HCT116 (cell line): ENCODE measurements at regions not wholly inside any gene's neighbourhood (a gene's known extent, or its start where the extent isn't known, plus 50 kb on each side); places are given as distances from the start of the nearest gene placed in this dataset.

Experiments used
- ATAC-seq: fragments of 200-7000 bp; cut with Tn5 transposase; 2 replicates; pipeline ENCODE4 v1.9.1; 2020; ENCODE audit warnings: mild to moderate bottlenecking, moderate library complexity
- BruUV-seq: library from RNA; stranded (reverse); fragments of 400-500 nt; replicated peaks from 2 replicates; lab custom pipeline; 2021; lab: Mats Ljungman, UMichigan
- CTCF ChIA-PET: fragments of 300-600 bp; sonication (Branson Sonifier 250); formaldehyde crosslinking; loops from one replicate; lab custom pipeline; 2021; ENCODE audit warnings: antibody characterized with exemption; lab: Charles Lee
- POLR2A ChIA-PET: fragments of 300-600, 350-600 bp; sonication (Branson Sonifier 250); formaldehyde crosslinking; loops from one replicate; lab custom pipeline; 2021; ENCODE audit warnings: antibody characterized with exemption; lab: Charles Lee
- RAD21 ChIA-PET, 2 experiments: fragments of 300-600 bp; sonication (Branson Sonifier 250); formaldehyde crosslinking; loops; one replicate each; lab custom pipeline; 2023; ENCODE audit warnings: low total read pairs in 2 of 2; ENCODE audit not compliant: uncharacterized antibody in 2 of 2, unreplicated experiment in 2 of 2, low non-redundant PET in 1 of 2; lab: Charles Lee
- DNase-seq: peaks from one replicate; pipeline ENCODE4 v3.0.0-alpha.2; 2010; ENCODE audit warnings: low read depth, low spot score
- H2AFZ ChIP-seq: fragments of 200-600 bp; shearing (Covaris generic), sonication (generic); 2 replicates; pipeline ENCODE4 v1.6.1; 2017; ENCODE audit warnings: low read depth, mixed run types, mixed read lengths, antibody characterized with exemption, low read length; ENCODE audit not compliant: poor library complexity, severe bottlenecking
- H3K27ac ChIP-seq: 2 replicates; pipeline ENCODE4 v1.5.1; 2012; ENCODE audit warnings: low read depth, low read length
- H3K27me3 ChIP-seq: fragments of 200-600 bp; sonication (generic); 2 replicates; pipeline ENCODE4 v1.6.1; 2016; ENCODE audit warnings: mixed run types, low read length, mixed read lengths; ENCODE audit not compliant: insufficient read depth
- H3K36me3 ChIP-seq, 2 experiments: fragments of 200-500 bp in 1 of 2; fragments of 200-600 bp in 1 of 2; sonication (Bioruptor generic) in 1 of 2; sonication (generic) in 1 of 2; 2 replicates each; pipeline versions ENCODE4 v1.5.1 to v1.6.1; 2014 to 2016; ENCODE audit warnings: low read length in 2 of 2, inconsistent platforms in 1 of 2, mixed read lengths in 1 of 2, mixed run types in 1 of 2; ENCODE audit not compliant: insufficient read depth in 2 of 2, control insufficient read depth in 1 of 2
- H3K4me1 ChIP-seq, 2 experiments: fragments of 200-600 bp in 1 of 2; sonication (generic) in 1 of 2; 2 replicates each; pipeline versions ENCODE4 v1.5.1 to v1.6.1; 2012 to 2017; ENCODE audit warnings: low read length in 2 of 2, inconsistent platforms in 1 of 2, mild to moderate bottlenecking in 1 of 2, mixed read lengths in 1 of 2, mixed run types in 1 of 2, moderate library complexity in 1 of 2; ENCODE audit not compliant: insufficient read depth in 2 of 2, control insufficient read depth in 1 of 2
- H3K4me2 ChIP-seq: fragments of 200-600 bp; sonication (generic); 2 replicates; pipeline ENCODE4 v1.6.1; 2017; ENCODE audit warnings: mixed run types, low read length, mixed read lengths
- H3K4me3 ChIP-seq, 2 experiments: fragments of 200-600 bp in 1 of 2; sonication (generic) in 1 of 2; replicated peaks in 1 of 2; 2 replicates each; pipeline ENCODE4 v1.5.1; 2011 to 2016; ENCODE audit warnings: low read length in 2 of 2, control low read depth in 1 of 2, low read depth in 1 of 2, mild to moderate bottlenecking in 1 of 2, mixed read lengths in 1 of 2, mixed run types in 1 of 2
- H3K79me2 ChIP-seq: fragments of 200-600 bp; sonication (generic); 2 replicates; pipeline ENCODE4 v1.6.1; 2017; ENCODE audit warnings: mild to moderate bottlenecking, mixed run types, low read length, moderate library complexity, mixed read lengths; ENCODE audit not compliant: insufficient read depth
- H3K9ac ChIP-seq: fragments of 200-600 bp; sonication (generic); 2 replicates; pipeline ENCODE4 v1.6.1; 2016; ENCODE audit warnings: low read length, mixed read lengths
- H3K9me2 ChIP-seq: fragments of 200-600 bp; sonication (generic), shearing (Covaris generic); 2 replicates; pipeline ENCODE4 v1.6.1; 2017; ENCODE audit warnings: mixed run types, mild to moderate bottlenecking, moderate library complexity; ENCODE audit not compliant: insufficient read depth
- H3K9me3 ChIP-seq, 2 experiments: fragments of 200-500 bp in 1 of 2; fragments of 200-600 bp in 1 of 2; sonication (Bioruptor generic) in 1 of 2; sonication (generic) in 1 of 2; 2 replicates each; pipeline ENCODE4 v1.6.1; 2014 to 2017; ENCODE audit warnings: low read length in 2 of 2, mixed read lengths in 2 of 2, inconsistent platforms in 1 of 2, low read depth in 1 of 2, mild to moderate bottlenecking in 1 of 2, mixed run types in 1 of 2, moderate library complexity in 1 of 2; ENCODE audit not compliant: control insufficient read depth in 1 of 2, insufficient read depth in 1 of 2
- H4K20me1 ChIP-seq: fragments of 200-600 bp; sonication (generic), shearing (Covaris generic); 2 replicates; pipeline ENCODE4 v1.6.1; 2017; ENCODE audit warnings: mixed run types, mild to moderate bottlenecking, moderate library complexity; ENCODE audit not compliant: insufficient read depth
- CBX3 ChIP-seq: IDR thresholded peaks from 2 replicates; pipeline ENCODE4 v1.6.1; 2012; ENCODE audit warnings: low read depth
- CEBPB ChIP-seq: IDR thresholded peaks from 2 replicates; pipeline ENCODE4 v1.6.1; 2012; ENCODE audit warnings: low read depth
- EZH2 ChIP-seq: fragments of 200-600 bp; sonication (generic); IDR thresholded peaks from 2 replicates; pipeline ENCODE4 v1.6.1; 2017; ENCODE audit warnings: antibody characterized with exemption, mixed run types
- FOSL1 ChIP-seq: IDR thresholded peaks from 2 replicates; pipeline ENCODE4 v1.6.1; 2012; ENCODE audit warnings: low read depth
- POLR2AphosphoS5 ChIP-seq: IDR thresholded peaks from 2 replicates; pipeline ENCODE4 v1.6.1; 2011; ENCODE audit warnings: mild to moderate bottlenecking, low read depth, low read length, moderate library complexity
- SIN3A ChIP-seq: IDR thresholded peaks from 2 replicates; pipeline ENCODE4 v1.6.1; 2012; ENCODE audit warnings: low read depth
- SP1 ChIP-seq: IDR thresholded peaks from 2 replicates; pipeline ENCODE4 v1.6.1; 2012; ENCODE audit warnings: low read depth
- SRF ChIP-seq: IDR thresholded peaks from 2 replicates; pipeline ENCODE4 v1.6.1; 2012; ENCODE audit warnings: low read depth
- TCF7L2 ChIP-seq: IDR thresholded peaks from 2 replicates; pipeline ENCODE4 v1.7.0; 2011; ENCODE audit warnings: borderline replicate concordance, inconsistent platforms; ENCODE audit not compliant: insufficient read depth, insufficient read length; ENCODE audit errors: extremely low read depth
- ZFX ChIP-seq: fragments of 450-650 bp; IDR thresholded peaks from 2 replicates; pipeline ENCODE4 v1.6.1; 2017
- intact Hi-C: fragments of 100-400 bp; cut with micrococcal nuclease; formaldehyde crosslinking; loops from 2 replicates; pipeline ENCODE4 v1.10.0; 2022
- TF ChIP-seq, protein P1 (sequence below), 3 experiments: fragments of 200-600 bp in 1 of 3; sonication (generic) in 1 of 3; IDR thresholded peaks in 2 of 3; conservative IDR thresholded peaks in 1 of 3; 2 replicates each; pipeline ENCODE4 v1.5.1; 2012 to 2017; ENCODE audit warnings: low read depth in 2 of 3, low read length in 2 of 3, antibody characterized with exemption in 1 of 3, borderline replicate concordance in 1 of 3, control low read depth in 1 of 3, mild to moderate bottlenecking in 1 of 3, mixed read lengths in 1 of 3, mixed run types in 1 of 3, moderate library complexity in 1 of 3; ENCODE audit not compliant: insufficient read depth in 1 of 3
- TF ChIP-seq, protein P2 (sequence below): IDR thresholded peaks from 2 replicates; pipeline ENCODE4 v1.6.1; 2011; ENCODE audit warnings: mild to moderate bottlenecking, low read length, moderate library complexity; ENCODE audit not compliant: insufficient replicate concordance; ENCODE audit errors: extremely low read depth

DNA sequence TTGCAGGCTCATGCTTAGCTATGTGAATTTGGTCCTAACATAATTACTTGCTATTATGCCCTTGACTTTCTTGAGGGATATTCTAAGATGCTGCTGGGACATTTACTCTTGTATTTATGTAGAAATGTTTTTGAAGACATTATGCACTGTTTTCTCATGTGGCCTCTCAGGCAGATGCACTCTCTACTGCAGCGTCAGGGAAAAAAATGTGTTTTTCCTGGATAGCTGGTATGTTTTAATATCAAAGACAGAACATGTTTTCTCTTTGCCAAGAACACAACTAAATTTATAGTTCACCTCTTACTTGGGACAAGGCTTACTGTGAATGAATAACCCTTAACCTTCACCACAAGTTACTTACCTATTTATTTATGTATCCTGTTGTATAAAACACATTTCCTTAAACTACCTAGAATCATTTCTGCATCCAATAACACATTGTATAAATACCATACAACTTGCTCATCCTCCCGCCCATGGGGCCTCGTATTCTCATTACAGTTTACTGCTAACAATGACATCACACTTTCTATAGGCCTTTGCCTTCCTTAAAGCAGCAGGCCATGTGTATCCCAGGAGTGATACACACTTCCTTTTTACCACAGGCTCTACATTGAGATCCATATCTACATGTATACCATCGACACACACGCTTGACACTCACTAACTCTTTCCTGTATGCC, 178.7 kb downstream of the SLIT2 start:
- Histone ChIP-seq H3K27me3 (0 out of 2 replicates have a peak, but pooled peaks cover 10% of the 10 kb centered on the region), H2AFZ (no peak overlapping the region), H3K9ac (no peak overlapping the region), H3K4me2 (no peak overlapping the region), H3K79me2 (no peaks in the 10 kb centered on the region), H3K4me1 (no peaks in the 10 kb centered on the region), H3K9me2 (no peaks in the 10 kb centered on the region), H3K27ac (no peak overlapping the region), H4K20me1 (no peaks in the 10 kb centered on the region)
- POLR2A ChIA-PET = no interaction called here
- BruUV-seq = no TSS peak
- RAD21 ChIA-PET = no interaction called here
- ATAC-seq = no peak
- CTCF ChIA-PET = no interaction called here
- TF ChIP-seq, protein P1, sequence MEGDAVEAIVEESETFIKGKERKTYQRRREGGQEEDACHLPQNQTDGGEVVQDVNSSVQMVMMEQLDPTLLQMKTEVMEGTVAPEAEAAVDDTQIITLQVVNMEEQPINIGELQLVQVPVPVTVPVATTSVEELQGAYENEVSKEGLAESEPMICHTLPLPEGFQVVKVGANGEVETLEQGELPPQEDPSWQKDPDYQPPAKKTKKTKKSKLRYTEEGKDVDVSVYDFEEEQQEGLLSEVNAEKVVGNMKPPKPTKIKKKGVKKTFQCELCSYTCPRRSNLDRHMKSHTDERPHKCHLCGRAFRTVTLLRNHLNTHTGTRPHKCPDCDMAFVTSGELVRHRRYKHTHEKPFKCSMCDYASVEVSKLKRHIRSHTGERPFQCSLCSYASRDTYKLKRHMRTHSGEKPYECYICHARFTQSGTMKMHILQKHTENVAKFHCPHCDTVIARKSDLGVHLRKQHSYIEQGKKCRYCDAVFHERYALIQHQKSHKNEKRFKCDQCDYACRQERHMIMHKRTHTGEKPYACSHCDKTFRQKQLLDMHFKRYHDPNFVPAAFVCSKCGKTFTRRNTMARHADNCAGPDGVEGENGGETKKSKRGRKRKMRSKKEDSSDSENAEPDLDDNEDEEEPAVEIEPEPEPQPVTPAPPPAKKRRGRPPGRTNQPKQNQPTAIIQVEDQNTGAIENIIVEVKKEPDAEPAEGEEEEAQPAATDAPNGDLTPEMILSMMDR (IDR thresholded peaks at IDR 0.05 in 2 of 3, conservative IDR thresholded peaks at IDR 0.05 in 1 of 3; ENCODE audit: borderline replicate concordance in 1 of 3, insufficient read depth in 1 of 3, low read depth in 2 of 3, low read length in 2 of 3) = no peak
- no peak for TF ChIP-seq ZFX
- TF ChIP-seq CEBPB = no peak
- TF ChIP-seq, all 23 proteins: peak for 0
- H3K36me3 ChIP-seq = no peaks in the 10 kb centered on the region
- intact Hi-C loops = no loop called here
- H3K4me3 ChIP-seq = no peak overlapping the region
- DNase-seq = no peak
- H3K9me3 ChIP-seq = no peaks in the 10 kb centered on the region

- ATAC-seq (no peak), DNase-seq (no peak)
- ChIA-PET POLR2A (no interaction called here), RAD21 (no interaction called here), CTCF (no interaction called here)
- Histone ChIP-seq H4K20me1 (no peaks in the 10 kb centered on the region), H3K9me3 (no peaks in the 10 kb centered on the region), H3K4me3 (no peak overlapping the region), H3K9ac (no peak overlapping the region), H3K36me3 (no peaks in the 10 kb centered on the region), H2AFZ (no peak overlapping the region), H3K9me2 (no peaks in the 10 kb centered on the region), H3K79me2 (no peaks in the 10 kb centered on the region), H3K27me3 (0 out of 2 replicates have a peak, but pooled peaks cover 4% of the 10 kb centered on the region), H3K27ac (no peak overlapping the region), H3K4me2 (no peak overlapping the region), H3K4me1 (no peaks in the 10 kb centered on the region)
- intact Hi-C loops = no loop called here
- BruUV-seq = no TSS peak
- TF ChIP-seq TCF7L2 (no peak), ZFX (no peak), POLR2AphosphoS5 (no peak), FOSL1 (no peak), SIN3A (no peak), CBX3 (no peak), SRF (no peak), EZH2 (no peak), SP1 (no peak)
- TF ChIP-seq, protein P1 (IDR thresholded peaks at IDR 0.05 in 2 of 3, conservative IDR thresholded peaks at IDR 0.05 in 1 of 3; ENCODE audit: borderline replicate concordance in 1 of 3, insufficient read depth in 1 of 3, low read depth in 2 of 3, low read length in 2 of 3) = no peak
- TF ChIP-seq, protein P2, sequence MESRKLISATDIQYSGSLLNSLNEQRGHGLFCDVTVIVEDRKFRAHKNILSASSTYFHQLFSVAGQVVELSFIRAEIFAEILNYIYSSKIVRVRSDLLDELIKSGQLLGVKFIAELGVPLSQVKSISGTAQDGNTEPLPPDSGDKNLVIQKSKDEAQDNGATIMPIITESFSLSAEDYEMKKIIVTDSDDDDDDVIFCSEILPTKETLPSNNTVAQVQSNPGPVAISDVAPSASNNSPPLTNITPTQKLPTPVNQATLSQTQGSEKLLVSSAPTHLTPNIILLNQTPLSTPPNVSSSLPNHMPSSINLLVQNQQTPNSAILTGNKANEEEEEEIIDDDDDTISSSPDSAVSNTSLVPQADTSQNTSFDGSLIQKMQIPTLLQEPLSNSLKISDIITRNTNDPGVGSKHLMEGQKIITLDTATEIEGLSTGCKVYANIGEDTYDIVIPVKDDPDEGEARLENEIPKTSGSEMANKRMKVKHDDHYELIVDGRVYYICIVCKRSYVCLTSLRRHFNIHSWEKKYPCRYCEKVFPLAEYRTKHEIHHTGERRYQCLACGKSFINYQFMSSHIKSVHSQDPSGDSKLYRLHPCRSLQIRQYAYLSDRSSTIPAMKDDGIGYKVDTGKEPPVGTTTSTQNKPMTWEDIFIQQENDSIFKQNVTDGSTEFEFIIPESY = no peak
Observed at GRCh38 chr4:20431543-20431951, 179.8 kb downstream of the SLIT2 start.
